ENCODE measurements at regions not wholly inside any gene's neighbourhood (a gene's known extent, or its start where the extent isn't known, plus 50 kb on each side); places are given as distances from the start of the nearest gene placed in this dataset.

DNA sequence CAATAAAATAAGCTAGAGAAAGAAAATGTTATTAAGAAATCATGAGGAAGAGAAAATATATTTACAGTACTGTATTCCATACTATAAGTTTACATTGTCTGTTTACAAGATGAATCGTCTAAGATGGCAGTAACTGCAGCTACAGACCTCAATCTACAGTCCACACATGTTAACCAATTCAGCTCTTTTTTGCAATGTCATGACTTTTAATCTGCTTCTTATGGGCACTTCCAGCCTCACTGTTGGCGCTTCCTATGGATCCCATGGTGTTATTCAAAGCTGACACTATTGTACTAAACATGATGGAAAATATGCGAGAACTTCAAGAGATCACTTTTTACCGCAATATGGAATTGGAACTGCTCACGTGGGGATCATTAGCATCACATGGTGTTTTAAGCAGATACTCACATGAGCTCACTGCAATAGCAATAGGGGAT, 451.5 kb upstream of the CITED2 start (continued):
- TF ChIP-seq, protein P1, sequence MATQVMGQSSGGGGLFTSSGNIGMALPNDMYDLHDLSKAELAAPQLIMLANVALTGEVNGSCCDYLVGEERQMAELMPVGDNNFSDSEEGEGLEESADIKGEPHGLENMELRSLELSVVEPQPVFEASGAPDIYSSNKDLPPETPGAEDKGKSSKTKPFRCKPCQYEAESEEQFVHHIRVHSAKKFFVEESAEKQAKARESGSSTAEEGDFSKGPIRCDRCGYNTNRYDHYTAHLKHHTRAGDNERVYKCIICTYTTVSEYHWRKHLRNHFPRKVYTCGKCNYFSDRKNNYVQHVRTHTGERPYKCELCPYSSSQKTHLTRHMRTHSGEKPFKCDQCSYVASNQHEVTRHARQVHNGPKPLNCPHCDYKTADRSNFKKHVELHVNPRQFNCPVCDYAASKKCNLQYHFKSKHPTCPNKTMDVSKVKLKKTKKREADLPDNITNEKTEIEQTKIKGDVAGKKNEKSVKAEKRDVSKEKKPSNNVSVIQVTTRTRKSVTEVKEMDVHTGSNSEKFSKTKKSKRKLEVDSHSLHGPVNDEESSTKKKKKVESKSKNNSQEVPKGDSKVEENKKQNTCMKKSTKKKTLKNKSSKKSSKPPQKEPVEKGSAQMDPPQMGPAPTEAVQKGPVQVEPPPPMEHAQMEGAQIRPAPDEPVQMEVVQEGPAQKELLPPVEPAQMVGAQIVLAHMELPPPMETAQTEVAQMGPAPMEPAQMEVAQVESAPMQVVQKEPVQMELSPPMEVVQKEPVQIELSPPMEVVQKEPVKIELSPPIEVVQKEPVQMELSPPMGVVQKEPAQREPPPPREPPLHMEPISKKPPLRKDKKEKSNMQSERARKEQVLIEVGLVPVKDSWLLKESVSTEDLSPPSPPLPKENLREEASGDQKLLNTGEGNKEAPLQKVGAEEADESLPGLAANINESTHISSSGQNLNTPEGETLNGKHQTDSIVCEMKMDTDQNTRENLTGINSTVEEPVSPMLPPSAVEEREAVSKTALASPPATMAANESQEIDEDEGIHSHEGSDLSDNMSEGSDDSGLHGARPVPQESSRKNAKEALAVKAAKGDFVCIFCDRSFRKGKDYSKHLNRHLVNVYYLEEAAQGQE (IDR thresholded peaks at IDR 0.05; ENCODE audit: borderline replicate concordance): no peak; the same call in 1 of the 2 replicates
- TF ChIP-seq, protein P1 (CRISPR knock-in tag; IDR thresholded peaks at IDR 0.05; ENCODE audit: low read depth): no peak
- TF ChIP-seq BCL6 (CRISPR knock-in tag; IDR thresholded peaks at IDR 0.05): no peak
- no peak for TF ChIP-seq ZKSCAN1 (IDR thresholded peaks at IDR 0.05; ENCODE audit: low read depth, low read length)
- TF ChIP-seq SPI1 (IDR thresholded peaks at IDR 0.05; ENCODE audit: borderline replicate concordance, low read depth, low read length): no peak
- TF ChIP-seq, protein P2, sequence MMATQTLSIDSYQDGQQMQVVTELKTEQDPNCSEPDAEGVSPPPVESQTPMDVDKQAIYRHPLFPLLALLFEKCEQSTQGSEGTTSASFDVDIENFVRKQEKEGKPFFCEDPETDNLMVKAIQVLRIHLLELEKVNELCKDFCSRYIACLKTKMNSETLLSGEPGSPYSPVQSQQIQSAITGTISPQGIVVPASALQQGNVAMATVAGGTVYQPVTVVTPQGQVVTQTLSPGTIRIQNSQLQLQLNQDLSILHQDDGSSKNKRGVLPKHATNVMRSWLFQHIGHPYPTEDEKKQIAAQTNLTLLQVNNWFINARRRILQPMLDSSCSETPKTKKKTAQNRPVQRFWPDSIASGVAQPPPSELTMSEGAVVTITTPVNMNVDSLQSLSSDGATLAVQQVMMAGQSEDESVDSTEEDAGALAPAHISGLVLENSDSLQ (IDR thresholded peaks at IDR 0.05): peak; percentile 20; the same call in 1 of the 2 replicates
- no peak; a peak in 1 of 4 replicates for TF ChIP-seq ARNT (IDR thresholded peaks at IDR 0.05)
- peak; percentile 94 for TF ChIP-seq SMARCA4 (IDR thresholded peaks at IDR 0.05)
- TF ChIP-seq, protein P3, sequence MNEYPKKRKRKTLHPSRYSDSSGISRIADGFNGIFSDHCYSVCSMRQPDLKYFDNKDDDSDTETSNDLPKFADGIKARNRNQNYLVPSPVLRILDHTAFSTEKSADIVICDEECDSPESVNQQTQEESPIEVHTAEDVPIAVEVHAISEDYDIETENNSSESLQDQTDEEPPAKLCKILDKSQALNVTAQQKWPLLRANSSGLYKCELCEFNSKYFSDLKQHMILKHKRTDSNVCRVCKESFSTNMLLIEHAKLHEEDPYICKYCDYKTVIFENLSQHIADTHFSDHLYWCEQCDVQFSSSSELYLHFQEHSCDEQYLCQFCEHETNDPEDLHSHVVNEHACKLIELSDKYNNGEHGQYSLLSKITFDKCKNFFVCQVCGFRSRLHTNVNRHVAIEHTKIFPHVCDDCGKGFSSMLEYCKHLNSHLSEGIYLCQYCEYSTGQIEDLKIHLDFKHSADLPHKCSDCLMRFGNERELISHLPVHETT (CRISPR knock-in tag; conservative IDR thresholded peaks at IDR 0.05 in 1 of 2, IDR thresholded peaks at IDR 0.05 in 1 of 2): 0 out of 4 replicates have a peak, but pooled peaks of 1 of the 2 experiments have one; percentile 15
- no peak for TF ChIP-seq FOSL1 (tag; conservative IDR thresholded peaks at IDR 0.05)
- TF ChIP-seq DPF2 (IDR thresholded peaks at IDR 0.05): peak; percentile 95
- TF ChIP-seq SMAD2 (IDR thresholded peaks at IDR 0.05; ENCODE audit: low read depth, low read length): no peak
- TF ChIP-seq CEBPB (tag; IDR thresholded peaks at IDR 0.05): peak; percentile 50
- TF ChIP-seq, protein P4, sequence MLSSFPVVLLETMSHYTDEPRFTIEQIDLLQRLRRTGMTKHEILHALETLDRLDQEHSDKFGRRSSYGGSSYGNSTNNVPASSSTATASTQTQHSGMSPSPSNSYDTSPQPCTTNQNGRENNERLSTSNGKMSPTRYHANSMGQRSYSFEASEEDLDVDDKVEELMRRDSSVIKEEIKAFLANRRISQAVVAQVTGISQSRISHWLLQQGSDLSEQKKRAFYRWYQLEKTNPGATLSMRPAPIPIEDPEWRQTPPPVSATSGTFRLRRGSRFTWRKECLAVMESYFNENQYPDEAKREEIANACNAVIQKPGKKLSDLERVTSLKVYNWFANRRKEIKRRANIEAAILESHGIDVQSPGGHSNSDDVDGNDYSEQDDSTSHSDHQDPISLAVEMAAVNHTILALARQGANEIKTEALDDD (IDR thresholded peaks at IDR 0.05): peak; percentile 82
- TF ChIP-seq CC2D1A (IDR thresholded peaks at IDR 0.05): peak; percentile 27; the same call in 1 of the 2 replicates
- no peak for TF ChIP-seq DNMT1 (IDR thresholded peaks at IDR 0.05)
- TF ChIP-seq PURB (CRISPR knock-in tag; IDR thresholded peaks at IDR 0.05; ENCODE audit: low read depth): no peak
- TF ChIP-seq POLR2B (IDR thresholded peaks at IDR 0.05; ENCODE audit: low read depth, partially characterized antibody): no peak
- no peak for TF ChIP-seq HLTF (IDR thresholded peaks at IDR 0.05)

Measured in K562 (cell line).